Bronchial epithelial cell (primary cell): ENCODE measurements at regions not wholly inside any gene's neighbourhood (a gene's known extent, or its start where the extent isn't known, plus 50 kb on each side); places are given as distances from the start of the nearest gene placed in this dataset.

Source experiments
- DNase-seq: peaks from one replicate; pipeline ENCODE4 v3.0.0-alpha.2; 2010; ENCODE audit warnings: low read depth
- FAIRE-seq: peaks from 2 replicates; lab custom pipeline; 2011; peaks lifted over from hg19 to GRCh38; lab: Jason Lieb, UNC
- H3K27me3 ChIP-seq: 2 replicates; pipeline ENCODE4 v1.5.1; 2011; ENCODE audit warnings: low read length; ENCODE audit not compliant: control insufficient read depth, insufficient read depth
- H3K36me3 ChIP-seq: 2 replicates; pipeline ENCODE4 v1.5.1; 2011; ENCODE audit warnings: low read length; ENCODE audit not compliant: control insufficient read depth, insufficient read depth
- H3K4me3 ChIP-seq: 2 replicates; pipeline ENCODE4 v1.5.1; 2011; ENCODE audit warnings: mild to moderate bottlenecking, low read depth, low read length, control low read depth
- CTCF ChIP-seq: IDR thresholded peaks from 2 replicates; pipeline ENCODE4 v1.5.1; 2011; ENCODE audit warnings: mild to moderate bottlenecking, moderate library complexity, low read length, control low read depth, inconsistent platforms; ENCODE audit not compliant: insufficient read depth, severe bottlenecking

GRCh38 chr10:78654047-78654590 is 414.6 kb upstream of the ZMIZ1 start:
- Histone ChIP-seq H3K36me3 (no peaks in the 10 kb centered on the region), H3K27me3 (peaks cover 5% of the 10 kb centered on the region), H3K4me3 (no peak overlapping the region)
- FAIRE-seq (no peak), DNase-seq (no peak)
- TF ChIP-seq CTCF, result no peak

GRCh38 chr10:78655979-78656378 is 412.8 kb upstream of the ZMIZ1 start:
- TF ChIP-seq CTCF, result no peak
- Histone ChIP-seq H3K27me3 (peaks cover 5% of the 10 kb centered on the region), H3K36me3 (no peaks in the 10 kb centered on the region), H3K4me3 (no peak overlapping the region)
- DNase-seq (no peak), FAIRE-seq (no peak)

- FAIRE-seq (no peak), DNase-seq (no peak)
- TF ChIP-seq CTCF, result no peak
- H3K36me3 ChIP-seq, result no peaks in the 10 kb centered on the region
- no peak overlapping the region for H3K4me3 ChIP-seq
- peaks cover 7% of the 10 kb centered on the region for H3K27me3 ChIP-seq
Measured at GRCh38 chr10:78656417-78657162, 412.2 kb upstream of the ZMIZ1 start.

- peaks cover 7% of the 10 kb centered on the region for H3K27me3 ChIP-seq
- DNase-seq, result peak; percentile 40
- H3K36me3 ChIP-seq, result no peaks in the 10 kb centered on the region
- peak; percentile 23 for FAIRE-seq
- H3K4me3 ChIP-seq, result no peak overlapping the region
- peak; percentile 95 for TF ChIP-seq CTCF
Measured at GRCh38 chr10:78657163-78657861, 411.5 kb upstream of the ZMIZ1 start.

GRCh38 chr10:78657862-78658165 is 411.0 kb upstream of the ZMIZ1 start:
- FAIRE-seq (no peak), DNase-seq (no peak)
- Histone ChIP-seq H3K4me3 (no peak overlapping the region), H3K27me3 (peaks cover 7% of the 10 kb centered on the region), H3K36me3 (no peaks in the 10 kb centered on the region)
- no peak for TF ChIP-seq CTCF
